Psoas muscle (tissue), 7 donors: ENCODE measurements at regions not wholly inside any gene's neighbourhood (a gene's known extent, or its start where the extent isn't known, plus 50 kb on each side); places are given as distances from the start of the nearest gene placed in this dataset.
"Not testable (repeated sequence)": the region's sequence is repeated elsewhere in the genome, so short reads cannot be mapped to it uniquely, and the experiment has no call there.

ENCODE experiments used
- ATAC-seq, 4 donors: fragments of 200-7000 bp; cut with Tn5 transposase; one replicate each; pipeline ENCODE4 v1.9.1; 2020; ENCODE audit warnings: moderate library complexity in 3 of 4, mild to moderate bottlenecking in 2 of 4
- DNase-seq, 2 donors: peaks; one replicate each; pipeline ENCODE4 v3.0.0-alpha.2; 2020
- H3K27ac ChIP-seq: fragments of 200-600 bp; one replicate; pipeline ENCODE4 v1.8.0; 2022
- H3K27me3 ChIP-seq, 3 donors: fragments of 200-600 bp in 1 of 3; one replicate each; pipeline versions ENCODE4 v1.6.1 to v1.8.0; 2013 to 2022; ENCODE audit warnings: low read length in 2 of 3, mild to moderate bottlenecking in 2 of 3, moderate library complexity in 1 of 3; ENCODE audit not compliant: insufficient read depth in 3 of 3
- H3K36me3 ChIP-seq, 2 donors: fragments of 200-600 bp in 1 of 2; one replicate each; pipeline versions ENCODE4 v1.6.1 to v1.8.0; 2013 to 2022; ENCODE audit warnings: low read depth in 1 of 2, mild to moderate bottlenecking in 1 of 2, moderate library complexity in 1 of 2; ENCODE audit not compliant: insufficient read depth in 1 of 2
- H3K4me1 ChIP-seq: fragments of 200-600 bp; one replicate; pipeline ENCODE4 v1.8.0; 2022
- H3K4me3 ChIP-seq: fragments of 200-600 bp; one replicate; pipeline ENCODE4 v1.8.0; 2022; ENCODE audit warnings: mild to moderate bottlenecking
- H3K9me3 ChIP-seq: fragments of 200-600 bp; one replicate; pipeline ENCODE4 v1.8.0; 2022
- CTCF ChIP-seq: fragments of 200-600 bp; IDR thresholded peaks from one replicate; pipeline ENCODE4 v1.8.0; 2022; ENCODE audit warnings: antibody characterized with exemption
- WGBS, 3 donors: extraction: QIAGEN DNeasy Blood & Tissue Kit; methylation state at CpG; one replicate each; pipeline versions ENCODE4 v1.1.6 to v1.1.7; 2013; 5-methylcytosine and 5-hydroxymethylcytosine counted together
- intact Hi-C, 2 donors: fragments of 100-400 bp; cut with DNase I; formaldehyde crosslinking; loops; one replicate each; pipeline versions ENCODE4 v1.11.0 to v1.14.2; 2022
- donor health status: healthy with polysubstance abuse.
- donor health status: DM: no; HTN: no; CAD: no; lungs with moderate emphysema.
- donor health status: Bipolar disorder and iron deficiency.
- donor health status: healthy.
- donor health status: DM: yes; HTN: yes; CAD: no.
- donor health status: DM: no; HTN: no; CAD: no.
- donor health status: DM: yes; HTN: yes; CAD: no.

DNA sequence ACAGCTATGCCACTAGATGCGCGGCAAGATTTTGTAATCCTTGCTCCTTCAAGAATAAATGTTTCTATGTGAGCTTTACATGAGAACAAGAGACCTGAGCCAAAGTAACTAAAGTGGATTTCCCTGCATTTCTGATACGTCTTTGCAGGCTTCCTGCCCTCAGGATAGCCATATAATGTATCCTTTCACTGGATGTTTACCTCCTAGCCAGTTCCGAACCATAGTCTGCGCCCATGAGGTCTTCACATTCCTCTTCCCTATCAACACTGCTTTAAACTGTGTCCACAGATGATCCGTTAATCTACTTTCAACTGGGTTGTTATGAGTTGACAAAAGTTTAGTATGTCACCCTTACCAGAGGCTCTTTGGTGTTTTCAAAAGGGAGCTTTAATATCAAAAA lies 1889.1 kb upstream of the AGA start:
- H3K4me3 ChIP-seq, result no peak overlapping the region
- DNase-seq (no peak), ATAC-seq (no peak)
- H3K36me3 ChIP-seq, result no peaks in the 10 kb centered on the region
- TF ChIP-seq CTCF, result no peak
- intact Hi-C loops, result no loop called here
- no peaks in the 10 kb centered on the region for H3K9me3 ChIP-seq
- WGBS, 3 donors, result 66 to 78% (median 74%) methylated on average over 6 of the region's 6 CpGs
- H3K27me3 ChIP-seq, result no peaks in the 10 kb centered on the region
- H3K27ac ChIP-seq, result no peak overlapping the region
- H3K4me1 ChIP-seq, result no peaks in the 10 kb centered on the region

DNA sequence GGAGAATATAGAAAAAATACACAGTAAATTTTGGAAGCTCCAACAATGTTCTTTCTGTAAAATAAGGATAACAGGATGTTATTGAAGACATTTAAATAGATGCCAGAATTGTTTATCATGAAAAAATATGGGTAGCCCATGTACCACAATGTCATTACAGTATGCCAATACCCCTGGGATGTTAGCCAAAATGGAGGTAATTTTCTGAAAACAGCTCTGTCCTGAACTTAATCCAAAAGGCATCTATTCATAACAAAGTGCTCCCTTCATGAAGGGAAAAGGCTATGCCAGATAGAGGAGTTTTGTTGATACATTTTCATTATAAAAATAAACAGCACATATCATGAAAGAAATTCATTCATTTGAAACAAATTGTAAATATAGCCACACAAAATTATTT lies 1902.6 kb upstream of the AGA start:
- ATAC-seq, result no peak
- intact Hi-C loops, result no loop called here
- no peak for TF ChIP-seq CTCF

DNA sequence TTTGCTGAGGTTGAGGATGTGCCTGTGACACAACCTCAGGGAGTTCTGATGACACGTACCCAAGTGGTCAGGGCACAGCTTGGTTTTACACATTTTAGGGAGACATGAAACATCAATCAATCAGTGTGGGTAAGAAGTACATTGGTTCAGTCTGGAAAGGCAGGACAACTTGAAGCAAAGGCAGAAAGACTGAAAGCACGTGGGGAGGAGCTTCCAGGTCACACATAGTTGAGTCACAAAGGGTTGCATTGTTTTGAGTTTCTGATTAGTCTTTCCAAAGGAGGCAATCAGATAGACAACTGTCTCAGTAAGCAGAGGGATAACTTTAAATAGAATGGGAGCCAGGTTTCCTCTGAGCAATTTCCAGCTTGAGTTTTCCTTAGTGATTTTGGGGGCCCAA lies 1910.0 kb upstream of the AGA start:
- no peak overlapping the region for H3K4me3 ChIP-seq
- H3K27ac ChIP-seq, result no peak overlapping the region
- no peaks in the 10 kb centered on the region for H3K36me3 ChIP-seq
- no peaks in the 10 kb centered on the region for H3K4me1 ChIP-seq
- 53 to 65% (median 56%) methylated on average over 2 of the region's 2 CpGs for WGBS, 3 donors
- H3K9me3 ChIP-seq, result no peaks in the 10 kb centered on the region
- DNase-seq, result no peak
- intact Hi-C loops, result no loop called here
- TF ChIP-seq CTCF, result no peak
- H3K27me3 ChIP-seq, result no peaks in the 10 kb centered on the region
- ATAC-seq, result no peak

More for the DNA sequence above, 1902.6 kb upstream of the AGA start:
- H3K9me3 ChIP-seq, result no peaks in the 10 kb centered on the region
- H3K27ac ChIP-seq, result no peak overlapping the region
- no peaks in the 10 kb centered on the region for H3K4me1 ChIP-seq
- H3K4me3 ChIP-seq, result no peak overlapping the region
- H3K36me3 ChIP-seq, result no peaks in the 10 kb centered on the region
- DNase-seq, result no peak
- no peaks in the 10 kb centered on the region for H3K27me3 ChIP-seq

DNA sequence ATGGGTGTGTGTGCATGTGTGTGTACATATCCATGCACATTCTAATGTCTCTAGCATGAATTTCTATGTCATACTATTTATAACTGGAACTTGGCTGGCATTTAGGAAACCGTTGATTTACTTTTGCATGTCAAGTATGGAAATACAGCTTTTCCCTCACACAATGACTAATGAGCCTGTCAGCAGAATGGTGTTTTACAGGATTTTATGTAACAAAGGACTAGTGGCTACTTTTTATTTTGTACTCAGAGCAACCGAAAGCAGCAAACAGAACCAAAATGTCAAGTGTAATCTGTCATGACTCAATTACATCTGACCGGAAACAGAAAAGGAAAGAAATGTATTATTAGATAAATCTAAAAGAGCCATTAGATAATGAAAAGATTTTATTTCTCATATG lies 1911.5 kb upstream of the AGA start:
- no peak for TF ChIP-seq CTCF

DNA sequence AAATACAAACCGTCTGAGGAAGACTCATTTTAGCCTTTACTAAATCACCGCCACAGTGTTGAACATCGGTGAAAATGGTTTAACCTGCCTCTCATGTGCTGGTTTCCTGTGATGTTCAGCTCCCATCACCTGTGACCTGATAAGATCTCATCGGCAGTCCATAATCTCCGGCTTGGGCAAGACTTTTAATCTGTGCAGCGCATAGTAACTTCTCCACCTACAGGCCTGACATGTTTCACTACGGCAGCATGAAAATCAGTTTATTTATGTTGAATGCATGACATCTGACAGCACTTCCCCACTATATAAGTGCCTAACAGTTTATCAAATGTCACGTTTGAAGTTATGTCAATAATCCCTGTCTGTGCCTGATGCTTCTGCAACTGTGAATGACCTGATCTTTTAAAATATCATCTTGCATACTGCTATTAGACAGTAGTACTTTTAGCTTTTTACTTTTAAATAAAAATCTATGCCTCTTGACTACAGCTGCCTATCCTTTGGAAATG lies 1919.8 kb upstream of the AGA start:
- TF ChIP-seq CTCF, result no peak
- no peaks in the 10 kb centered on the region for H3K36me3 ChIP-seq
- H3K4me3 ChIP-seq, result no peak overlapping the region
- WGBS, 3 donors, result 60 to 68% (median 60%) methylated on average over 8 of the region's 8 CpGs
- ATAC-seq (no peak), DNase-seq (no peak)
- intact Hi-C loops, result no loop called here
- H3K27ac ChIP-seq, result no peak overlapping the region
- H3K4me1 ChIP-seq, result no peaks in the 10 kb centered on the region
- H3K27me3 ChIP-seq, result no peaks in the 10 kb centered on the region
- H3K9me3 ChIP-seq, result no peaks in the 10 kb centered on the region

More for the DNA sequence above, 1911.5 kb upstream of the AGA start:
- DNase-seq (no peak), ATAC-seq (no peak)
- 44 to 58% (median 51%) methylated on average over 3 of the region's 3 CpGs for WGBS, 3 donors
- Histone ChIP-seq H3K4me3 (no peak overlapping the region), H3K36me3 (no peaks in the 10 kb centered on the region), H3K4me1 (no peaks in the 10 kb centered on the region), H3K9me3 (no peaks in the 10 kb centered on the region), H3K27ac (no peak overlapping the region), H3K27me3 (no peaks in the 10 kb centered on the region)
- intact Hi-C loops, result no loop called here

DNA sequence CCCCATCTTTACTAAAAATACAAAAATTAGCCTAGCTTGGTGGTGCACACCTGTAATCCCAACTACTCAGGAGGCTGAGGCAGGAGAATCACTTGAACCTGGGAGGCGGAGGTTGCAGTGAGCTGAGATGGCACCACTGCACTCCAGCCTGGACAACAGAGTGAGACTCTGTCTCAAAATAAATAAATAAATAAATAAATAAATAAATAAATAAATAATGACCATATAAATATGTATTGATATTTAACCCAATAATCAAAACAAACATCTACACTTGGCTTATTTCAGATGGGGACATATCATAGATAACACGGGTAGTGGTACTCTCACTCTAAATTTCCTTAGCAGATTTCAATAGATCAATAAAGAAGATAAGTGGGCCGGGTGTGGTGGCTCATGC lies 1923.7 kb upstream of the AGA start:
- H3K27me3 ChIP-seq, H3K4me1 ChIP-seq, intact Hi-C loops, DNase-seq, H3K9me3 ChIP-seq, ATAC-seq, H3K27ac ChIP-seq, H3K36me3 ChIP-seq, H3K4me3 ChIP-seq: not testable (repeated sequence)
- 96 to 100% (median 97%) methylated on average over 3 of the region's 3 CpGs for WGBS, 3 donors
